ENCODE measurements at regions not wholly inside any gene's neighbourhood (a gene's known extent, or its start where the extent isn't known, plus 50 kb on each side); places are given as distances from the start of the nearest gene placed in this dataset.
"Not testable (repeated sequence)": the region's sequence is repeated elsewhere in the genome, so short reads cannot be mapped to it uniquely, and the experiment has no call there.

- no peak for FAIRE-seq
These were observed 351.3 kb upstream of the KITLG start for GRCh38 chr12:88931598-88931997.

- FAIRE-seq, result no peak
These were observed 345.2 kb upstream of the KITLG start for GRCh38 chr12:88925454-88925853.

GRCh38 chr12:88924162-88924561 lies 343.9 kb upstream of the KITLG start:
- FAIRE-seq, result no peak

GRCh38 chr12:88923631-88924030 lies 343.4 kb upstream of the KITLG start:
- no peak for FAIRE-seq

GRCh38 chr12:88922816-88923215 lies 342.5 kb upstream of the KITLG start:
- FAIRE-seq, result no peak

- FAIRE-seq, result no peak
These were observed 341.7 kb upstream of the KITLG start for GRCh38 chr12:88921890-88922532.

- FAIRE-seq, result no peak
These were observed 341.2 kb upstream of the KITLG start for GRCh38 chr12:88921434-88921833.

- no peak for FAIRE-seq
These were observed 337.9 kb upstream of the KITLG start for GRCh38 chr12:88918161-88918560.

GRCh38 chr12:88914967-88915366 lies 334.7 kb upstream of the KITLG start:
- FAIRE-seq, result no peak

GRCh38 chr12:88909510-88909909 lies 329.2 kb upstream of the KITLG start:
- FAIRE-seq, result no peak

GRCh38 chr12:88908345-88908744 lies 328.1 kb upstream of the KITLG start:
- no peak for FAIRE-seq

GRCh38 chr12:88904705-88905104 lies 324.4 kb upstream of the KITLG start:
- FAIRE-seq, result no peak

GRCh38 chr12:88903333-88903732 lies 323.1 kb upstream of the KITLG start:
- FAIRE-seq, result no peak

- FAIRE-seq, result no peak
These were observed 317.5 kb upstream of the KITLG start for GRCh38 chr12:88897723-88898122.

GRCh38 chr12:88896958-88897357 lies 316.7 kb upstream of the KITLG start:
- no peak for FAIRE-seq

- FAIRE-seq, result no peak
These were observed 315.4 kb upstream of the KITLG start for GRCh38 chr12:88895634-88896033.

- no peak for FAIRE-seq
These were observed 313.5 kb upstream of the KITLG start for GRCh38 chr12:88893801-88894200.

- FAIRE-seq, result not testable (repeated sequence)
These were observed 311.2 kb upstream of the KITLG start for GRCh38 chr12:88891434-88891833.

GRCh38 chr12:88889326-88890110 lies 309.2 kb upstream of the KITLG start:
- FAIRE-seq, result no peak

- FAIRE-seq, result no peak
These were observed 304.3 kb upstream of the KITLG start for GRCh38 chr12:88884600-88884999.

GRCh38 chr12:88882662-88883061 lies 302.4 kb upstream of the KITLG start:
- no peak for FAIRE-seq

GRCh38 chr12:88880051-88880450 lies 299.8 kb upstream of the KITLG start:
- no peak for FAIRE-seq

GRCh38 chr12:88878295-88878694 lies 298.0 kb upstream of the KITLG start:
- FAIRE-seq, result no peak

GRCh38 chr12:88876857-88877256 lies 296.6 kb upstream of the KITLG start:
- FAIRE-seq, result no peak
